ENCODE measurements at regions not wholly inside any gene's neighbourhood (a gene's known extent, or its start where the extent isn't known, plus 50 kb on each side); places are given as distances from the start of the nearest gene placed in this dataset.

DNA sequence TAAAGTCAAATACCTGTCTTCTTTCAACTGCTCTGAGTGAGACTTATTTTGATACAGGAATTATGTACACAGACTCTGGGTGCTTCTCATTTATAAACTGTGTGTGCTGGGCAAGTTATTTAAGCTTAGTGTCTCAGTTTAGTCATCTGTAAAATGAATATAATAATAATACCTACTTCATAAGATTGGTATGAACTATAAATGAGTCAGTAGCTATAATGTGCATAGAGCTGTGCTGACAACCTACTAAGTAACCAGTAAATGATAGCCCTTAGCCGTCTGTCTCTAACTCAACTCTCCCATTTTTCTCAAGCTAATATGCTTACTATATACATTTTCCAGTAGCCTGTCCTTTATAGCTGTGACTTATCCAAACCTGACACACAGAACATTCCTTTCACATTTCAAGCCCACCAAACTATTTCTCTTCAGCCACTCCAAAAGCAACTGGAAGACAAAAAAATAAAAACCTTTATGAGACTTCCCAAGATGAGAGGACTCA lies 319.8 kb downstream of the ETAA1 start (continued):
- TF ChIP-seq SP4 (CRISPR knock-in tag; IDR thresholded peaks at IDR 0.05) (no peak), ZNF446 (CRISPR knock-in tag; IDR thresholded peaks at IDR 0.05) (no peak), MED8 (CRISPR knock-in tag; IDR thresholded peaks at IDR 0.05; ENCODE audit: insufficient replicate concordance) (no peak), ZNF891 (CRISPR knock-in tag; IDR thresholded peaks at IDR 0.05) (no peak), SIX1 (CRISPR knock-in tag; IDR thresholded peaks at IDR 0.05; ENCODE audit: borderline replicate concordance) (no peak)
- TF ChIP-seq, protein P1, sequence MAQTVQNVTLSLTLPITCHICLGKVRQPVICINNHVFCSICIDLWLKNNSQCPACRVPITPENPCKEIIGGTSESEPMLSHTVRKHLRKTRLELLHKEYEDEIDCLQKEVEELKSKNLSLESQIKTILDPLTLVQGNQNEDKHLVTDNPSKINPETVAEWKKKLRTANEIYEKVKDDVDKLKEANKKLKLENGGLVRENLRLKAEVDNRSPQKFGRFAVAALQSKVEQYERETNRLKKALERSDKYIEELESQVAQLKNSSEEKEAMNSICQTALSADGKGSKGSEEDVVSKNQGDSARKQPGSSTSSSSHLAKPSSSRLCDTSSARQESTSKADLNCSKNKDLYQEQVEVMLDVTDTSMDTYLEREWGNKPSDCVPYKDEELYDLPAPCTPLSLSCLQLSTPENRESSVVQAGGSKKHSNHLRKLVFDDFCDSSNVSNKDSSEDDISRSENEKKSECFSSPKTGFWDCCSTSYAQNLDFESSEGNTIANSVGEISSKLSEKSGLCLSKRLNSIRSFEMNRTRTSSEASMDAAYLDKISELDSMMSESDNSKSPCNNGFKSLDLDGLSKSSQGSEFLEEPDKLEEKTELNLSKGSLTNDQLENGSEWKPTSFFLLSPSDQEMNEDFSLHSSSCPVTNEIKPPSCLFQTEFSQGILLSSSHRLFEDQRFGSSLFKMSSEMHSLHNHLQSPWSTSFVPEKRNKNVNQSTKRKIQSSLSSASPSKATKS (CRISPR knock-in tag; IDR thresholded peaks at IDR 0.05), result no peak

DNA sequence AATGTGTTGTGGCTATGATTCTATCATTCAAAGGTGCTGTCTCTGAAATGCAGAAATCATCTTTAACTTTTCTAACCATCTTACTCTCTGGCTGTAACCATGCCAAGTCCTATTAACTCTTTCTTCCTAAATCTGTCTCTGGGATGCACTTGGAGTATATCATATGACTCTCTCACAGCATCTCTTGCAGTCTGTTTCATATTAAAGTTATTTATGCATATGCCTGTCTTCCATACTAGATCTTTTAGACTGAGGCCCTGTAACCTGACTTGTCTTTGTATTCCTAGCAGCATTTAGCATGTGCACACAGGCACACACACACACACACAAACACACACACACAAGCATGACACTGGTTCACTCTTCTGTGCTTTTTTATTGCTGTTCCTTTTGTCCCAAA lies 320.6 kb downstream of the ETAA1 start:
- Histone ChIP-seq H3K79me2 (ENCODE audit: insufficient read depth, low read length) (no peaks in the 10 kb centered on the region), H4K20me1 (ENCODE audit: insufficient read depth, low read length) (no peaks in the 10 kb centered on the region), H2AFZ (ENCODE audit: low read length) (no peak overlapping the region), H3K4me3 (replicated peaks in 1 of 3; ENCODE audit: insufficient read depth in 1 of 3, low read depth in 2 of 3, low read length in 3 of 3) (no peak overlapping the region), H3K27me3 (ENCODE audit: control insufficient read depth in 1 of 2, insufficient read depth in 2 of 2, low read length in 2 of 2) (no peaks in the 10 kb centered on the region), H3K4me2 (ENCODE audit: low read depth, low read length) (no peak overlapping the region), H3K36me3 (replicated peaks in 1 of 2; ENCODE audit: control insufficient read depth in 1 of 2, insufficient read depth in 2 of 2, low read length in 2 of 2) (no peaks in the 10 kb centered on the region), H3K4me1 (ENCODE audit: insufficient read depth, low read length) (no peaks in the 10 kb centered on the region), H3K27ac (ENCODE audit: extremely low read length, insufficient read depth, low read length) (no peak overlapping the region), H3K9ac (ENCODE audit: insufficient read depth, low read depth, low read length) (no peak overlapping the region), H3K9me3 (ENCODE audit: low read length) (peaks cover 15% of the 10 kb centered on the region; the same call in 1 of the 2 replicates)
- BruUV-seq (replicated peaks), result no TSS peak
- ATAC-seq (no peak), DNase-seq (ENCODE audit: low spot score) (no peak), FAIRE-seq (no peak)
- TF ChIP-seq ZNF326 (CRISPR knock-in tag; IDR thresholded peaks at IDR 0.05; ENCODE audit: borderline replicate concordance) (no peak), RCOR2 (CRISPR knock-in tag; IDR thresholded peaks at IDR 0.05) (no peak), ZNF207 (IDR thresholded peaks at IDR 0.05; ENCODE audit: borderline replicate concordance) (no peak), ZBTB21 (CRISPR knock-in tag; IDR thresholded peaks at IDR 0.05) (no peak), ZNF468 (CRISPR knock-in tag; IDR thresholded peaks at IDR 0.05) (no peak), NCOA1 (CRISPR knock-in tag; IDR thresholded peaks at IDR 0.05) (no peak), ZNF607 (CRISPR knock-in tag; IDR thresholded peaks at IDR 0.05; ENCODE audit: borderline replicate concordance) (no peak)
- TF ChIP-seq, protein P2, sequence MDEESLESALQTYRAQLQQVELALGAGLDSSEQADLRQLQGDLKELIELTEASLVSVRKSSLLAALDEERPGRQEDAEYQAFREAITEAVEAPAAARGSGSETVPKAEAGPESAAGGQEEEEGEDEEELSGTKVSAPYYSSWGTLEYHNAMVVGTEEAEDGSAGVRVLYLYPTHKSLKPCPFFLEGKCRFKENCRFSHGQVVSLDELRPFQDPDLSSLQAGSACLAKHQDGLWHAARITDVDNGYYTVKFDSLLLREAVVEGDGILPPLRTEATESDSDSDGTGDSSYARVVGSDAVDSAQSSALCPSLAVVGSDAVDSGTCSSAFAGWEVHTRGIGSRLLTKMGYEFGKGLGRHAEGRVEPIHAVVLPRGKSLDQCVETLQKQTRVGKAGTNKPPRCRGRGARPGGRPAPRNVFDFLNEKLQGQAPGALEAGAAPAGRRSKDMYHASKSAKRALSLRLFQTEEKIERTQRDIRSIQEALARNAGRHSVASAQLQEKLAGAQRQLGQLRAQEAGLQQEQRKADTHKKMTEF (CRISPR knock-in tag; IDR thresholded peaks at IDR 0.05), result no peak
- TF ChIP-seq, protein P3, sequence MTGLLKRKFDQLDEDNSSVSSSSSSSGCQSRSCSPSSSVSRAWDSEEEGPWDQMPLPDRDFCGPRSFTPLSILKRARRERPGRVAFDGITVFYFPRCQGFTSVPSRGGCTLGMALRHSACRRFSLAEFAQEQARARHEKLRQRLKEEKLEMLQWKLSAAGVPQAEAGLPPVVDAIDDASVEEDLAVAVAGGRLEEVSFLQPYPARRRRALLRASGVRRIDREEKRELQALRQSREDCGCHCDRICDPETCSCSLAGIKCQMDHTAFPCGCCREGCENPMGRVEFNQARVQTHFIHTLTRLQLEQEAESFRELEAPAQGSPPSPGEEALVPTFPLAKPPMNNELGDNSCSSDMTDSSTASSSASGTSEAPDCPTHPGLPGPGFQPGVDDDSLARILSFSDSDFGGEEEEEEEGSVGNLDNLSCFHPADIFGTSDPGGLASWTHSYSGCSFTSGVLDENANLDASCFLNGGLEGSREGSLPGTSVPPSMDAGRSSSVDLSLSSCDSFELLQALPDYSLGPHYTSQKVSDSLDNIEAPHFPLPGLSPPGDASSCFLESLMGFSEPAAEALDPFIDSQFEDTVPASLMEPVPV (CRISPR knock-in tag; IDR thresholded peaks at IDR 0.05), result no peak
- TF ChIP-seq, protein P4, sequence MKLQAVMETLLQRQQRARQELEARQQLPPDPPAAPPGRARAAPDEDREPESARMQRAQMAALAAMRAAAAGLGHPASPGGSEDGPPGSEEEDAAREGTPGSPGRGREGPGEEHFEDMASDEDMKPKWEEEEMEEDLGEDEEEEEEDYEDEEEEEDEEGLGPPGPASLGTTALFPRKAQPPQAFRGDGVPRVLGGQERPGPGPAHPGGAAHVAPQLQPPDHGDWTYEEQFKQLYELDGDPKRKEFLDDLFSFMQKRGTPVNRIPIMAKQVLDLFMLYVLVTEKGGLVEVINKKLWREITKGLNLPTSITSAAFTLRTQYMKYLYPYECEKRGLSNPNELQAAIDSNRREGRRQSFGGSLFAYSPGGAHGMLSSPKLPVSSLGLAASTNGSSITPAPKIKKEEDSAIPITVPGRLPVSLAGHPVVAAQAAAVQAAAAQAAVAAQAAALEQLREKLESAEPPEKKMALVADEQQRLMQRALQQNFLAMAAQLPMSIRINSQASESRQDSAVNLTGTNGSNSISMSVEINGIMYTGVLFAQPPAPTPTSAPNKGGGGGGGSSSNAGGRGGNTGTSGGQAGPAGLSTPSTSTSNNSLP (IDR thresholded peaks at IDR 0.05; ENCODE audit: low read depth, low read length), result no peak
- POLR2A ChIA-PET, result no interaction called here
- CTCF ChIA-PET (ENCODE audit: low intra/inter-chr PET ratio, low total read pairs), result no interaction called here
- in situ Hi-C loops (cut with HindIII; ENCODE audit: extremely low pct_ligation_motif_present, low pct_unique_long_range_greater_than_20kb) (no loop called here), intact Hi-C loops (cut with micrococcal nuclease; ENCODE audit: unreplicated experiment) (no loop called here)
